HepG2 (cell line): ENCODE measurements at regions not wholly inside any gene's neighbourhood (a gene's known extent, or its start where the extent isn't known, plus 50 kb on each side); places are given as distances from the start of the nearest gene placed in this dataset.
A peak's percentile ranks its signal among the peaks of the same experiment; 100 is the strongest.

Experiments
- ATAD3A ChIP-seq: sonication (generic); formaldehyde crosslinking; IDR thresholded peaks from 2 replicates; pipeline ENCODE4 v1.4.0; 2020; ENCODE audit warnings: missing genetic modification reagents
- CCDC6 ChIP-seq: sonication (generic); formaldehyde crosslinking; IDR thresholded peaks from 2 replicates; pipeline ENCODE4 v1.8.1; 2022; ENCODE audit warnings: mild to moderate bottlenecking, missing genetic modification reagents, moderate library complexity
- FOSL2 ChIP-seq: sonication (generic); formaldehyde crosslinking; IDR thresholded peaks from 2 replicates; pipeline ENCODE4 v1.4.0; 2020; ENCODE audit warnings: missing genetic modification reagents
- GLI4 ChIP-seq: sonication (generic); formaldehyde crosslinking; IDR thresholded peaks from 2 replicates; pipeline ENCODE4 v1.5.1; 2020; ENCODE audit warnings: missing genetic modification reagents, mild to moderate bottlenecking, moderate library complexity, borderline replicate concordance
- JUND ChIP-seq: sonication (generic); formaldehyde crosslinking; IDR thresholded peaks from 2 replicates; pipeline ENCODE4 v1.8.0; 2022; ENCODE audit warnings: mild to moderate bottlenecking, missing genetic modification reagents
- NFKBIZ ChIP-seq: IDR thresholded peaks from 2 replicates; pipeline ENCODE4 v1.6.1; 2018; ENCODE audit warnings: missing genetic modification reagents, missing compliant biosample characterization
- SRSF4 ChIP-seq: fragments of 200-400 bp; formaldehyde crosslinking; IDR thresholded peaks from one replicate; pipeline ENCODE4 v1.6.1; 2018; ENCODE audit warnings: mild to moderate bottlenecking, low read depth, low read length, moderate library complexity; ENCODE audit not compliant: poor library complexity, severe bottlenecking
- STAT5B ChIP-seq: sonication (generic); formaldehyde crosslinking; IDR thresholded peaks from 2 replicates; pipeline ENCODE4 v1.4.0; 2020; ENCODE audit warnings: missing genetic modification reagents
- ZBTB21 ChIP-seq: sonication (generic); formaldehyde crosslinking; IDR thresholded peaks from 2 replicates; pipeline ENCODE4 v1.4.0; 2020; ENCODE audit warnings: missing genetic modification reagents
- ZFYVE20 ChIP-seq: sonication (generic); formaldehyde crosslinking; IDR thresholded peaks from 2 replicates; pipeline ENCODE4 v1.8.0; 2023; ENCODE audit warnings: low read depth, mild to moderate bottlenecking, moderate library complexity, missing genetic modification reagents, borderline replicate concordance
- ZNF607 ChIP-seq: sonication (generic); formaldehyde crosslinking; IDR thresholded peaks from 2 replicates; pipeline ENCODE4 v1.5.1; 2020; ENCODE audit warnings: missing genetic modification reagents, mild to moderate bottlenecking, borderline replicate concordance
- ZNF773 ChIP-seq: sonication (generic); formaldehyde crosslinking; IDR thresholded peaks from 2 replicates; pipeline ENCODE4 v1.4.0; 2020; ENCODE audit warnings: missing genetic modification reagents, borderline replicate concordance
- ZNF792 ChIP-seq: IDR thresholded peaks from 2 replicates; pipeline ENCODE4 v1.6.1; 2016
- TF ChIP-seq, protein P1 (sequence below): sonication (generic); formaldehyde crosslinking; IDR thresholded peaks from 2 replicates; pipeline ENCODE4 v1.4.0; 2020; ENCODE audit warnings: low read depth, mild to moderate bottlenecking, missing genetic modification reagents
- TF ChIP-seq, protein P2 (sequence below): sonication (generic); formaldehyde crosslinking; conservative IDR thresholded peaks from 2 replicates; pipeline ENCODE4 v1.4.0; 2020; ENCODE audit warnings: missing genetic modification reagents
- TF ChIP-seq, protein P3 (sequence below): sonication (generic); formaldehyde crosslinking; conservative IDR thresholded peaks from 2 replicates; pipeline ENCODE4 v1.8.0; 2022; ENCODE audit warnings: mild to moderate bottlenecking, moderate library complexity, missing genetic modification reagents
- TF ChIP-seq, protein P4 (sequence below): sonication (generic); formaldehyde crosslinking; conservative IDR thresholded peaks from 2 replicates; pipeline ENCODE4 v1.8.0; 2022; ENCODE audit warnings: missing genetic modification reagents
- TF ChIP-seq, protein P5 (sequence below): sonication (generic); formaldehyde crosslinking; IDR thresholded peaks from 2 replicates; pipeline ENCODE4 v1.5.1; 2020; ENCODE audit warnings: missing genetic modification reagents, mild to moderate bottlenecking, borderline replicate concordance
- TF ChIP-seq, protein P6 (sequence below): IDR thresholded peaks from 2 replicates; pipeline ENCODE4 v1.6.1; 2016

DNA sequence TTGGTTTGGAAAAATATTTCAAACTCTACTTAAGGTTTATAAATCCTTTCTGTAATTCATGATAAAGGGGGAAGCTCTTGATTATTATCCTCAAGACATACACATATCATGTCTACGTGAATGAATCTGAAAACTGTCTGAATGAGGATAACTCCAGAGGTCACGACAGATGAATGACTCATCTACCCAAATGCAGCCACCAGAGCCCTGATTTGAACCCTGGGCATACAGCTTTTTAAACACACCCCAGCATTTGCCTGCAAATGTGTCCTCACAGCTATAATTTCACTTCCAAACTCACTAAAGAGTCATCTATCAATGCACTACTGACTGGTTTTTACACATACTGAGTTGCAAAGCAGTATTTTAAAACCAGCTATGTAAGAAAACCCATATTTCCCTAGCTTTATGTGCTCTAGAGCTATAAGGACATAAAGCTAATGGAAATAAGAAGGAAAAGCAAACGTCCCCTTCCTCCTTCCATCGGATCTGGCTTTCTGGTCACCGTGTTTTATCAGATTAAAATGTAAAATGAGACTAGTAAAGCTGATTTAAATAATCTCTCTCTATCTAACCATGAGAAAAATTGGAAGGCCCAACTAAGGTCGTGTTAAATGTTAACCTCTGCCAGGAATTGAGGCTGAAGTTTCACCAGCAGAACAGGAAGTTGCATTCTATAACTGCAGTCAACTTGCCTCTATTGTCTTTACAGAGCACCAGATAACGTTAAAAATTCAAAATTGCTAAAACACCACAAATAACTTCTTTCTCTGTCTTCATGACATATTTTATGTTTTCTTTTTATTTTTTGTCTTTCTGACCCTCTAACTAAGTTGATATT is 63.1 kb upstream of the SPP1 start (continued):
- TF ChIP-seq, protein P1, sequence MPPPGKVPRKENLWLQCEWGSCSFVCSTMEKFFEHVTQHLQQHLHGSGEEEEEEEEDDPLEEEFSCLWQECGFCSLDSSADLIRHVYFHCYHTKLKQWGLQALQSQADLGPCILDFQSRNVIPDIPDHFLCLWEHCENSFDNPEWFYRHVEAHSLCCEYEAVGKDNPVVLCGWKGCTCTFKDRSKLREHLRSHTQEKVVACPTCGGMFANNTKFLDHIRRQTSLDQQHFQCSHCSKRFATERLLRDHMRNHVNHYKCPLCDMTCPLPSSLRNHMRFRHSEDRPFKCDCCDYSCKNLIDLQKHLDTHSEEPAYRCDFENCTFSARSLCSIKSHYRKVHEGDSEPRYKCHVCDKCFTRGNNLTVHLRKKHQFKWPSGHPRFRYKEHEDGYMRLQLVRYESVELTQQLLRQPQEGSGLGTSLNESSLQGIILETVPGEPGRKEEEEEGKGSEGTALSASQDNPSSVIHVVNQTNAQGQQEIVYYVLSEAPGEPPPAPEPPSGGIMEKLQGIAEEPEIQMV (CRISPR knock-in tag) = no peak
- TF ChIP-seq SRSF4 = no peak
- no peak for TF ChIP-seq GLI4 (CRISPR knock-in tag)
- TF ChIP-seq, protein P2, sequence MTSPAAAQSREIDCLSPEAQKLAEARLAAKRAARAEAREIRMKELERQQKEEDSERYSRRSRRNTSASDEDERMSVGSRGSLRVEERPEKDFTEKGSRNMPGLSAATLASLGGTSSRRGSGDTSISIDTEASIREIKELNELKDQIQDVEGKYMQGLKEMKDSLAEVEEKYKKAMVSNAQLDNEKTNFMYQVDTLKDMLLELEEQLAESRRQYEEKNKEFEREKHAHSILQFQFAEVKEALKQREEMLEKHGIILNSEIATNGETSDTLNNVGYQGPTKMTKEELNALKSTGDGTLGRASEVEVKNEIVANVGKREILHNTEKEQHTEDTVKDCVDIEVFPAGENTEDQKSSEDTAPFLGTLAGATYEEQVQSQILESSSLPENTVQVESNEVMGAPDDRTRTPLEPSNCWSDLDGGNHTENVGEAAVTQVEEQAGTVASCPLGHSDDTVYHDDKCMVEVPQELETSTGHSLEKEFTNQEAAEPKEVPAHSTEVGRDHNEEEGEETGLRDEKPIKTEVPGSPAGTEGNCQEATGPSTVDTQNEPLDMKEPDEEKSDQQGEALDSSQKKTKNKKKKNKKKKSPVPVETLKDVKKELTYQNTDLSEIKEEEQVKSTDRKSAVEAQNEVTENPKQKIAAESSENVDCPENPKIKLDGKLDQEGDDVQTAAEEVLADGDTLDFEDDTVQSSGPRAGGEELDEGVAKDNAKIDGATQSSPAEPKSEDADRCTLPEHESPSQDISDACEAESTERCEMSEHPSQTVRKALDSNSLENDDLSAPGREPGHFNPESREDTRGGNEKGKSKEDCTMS (CRISPR knock-in tag) = no peak
- no peak for TF ChIP-seq ZNF792 (CRISPR knock-in tag)
- no peak for TF ChIP-seq ATAD3A (CRISPR knock-in tag)
- TF ChIP-seq, protein P3, sequence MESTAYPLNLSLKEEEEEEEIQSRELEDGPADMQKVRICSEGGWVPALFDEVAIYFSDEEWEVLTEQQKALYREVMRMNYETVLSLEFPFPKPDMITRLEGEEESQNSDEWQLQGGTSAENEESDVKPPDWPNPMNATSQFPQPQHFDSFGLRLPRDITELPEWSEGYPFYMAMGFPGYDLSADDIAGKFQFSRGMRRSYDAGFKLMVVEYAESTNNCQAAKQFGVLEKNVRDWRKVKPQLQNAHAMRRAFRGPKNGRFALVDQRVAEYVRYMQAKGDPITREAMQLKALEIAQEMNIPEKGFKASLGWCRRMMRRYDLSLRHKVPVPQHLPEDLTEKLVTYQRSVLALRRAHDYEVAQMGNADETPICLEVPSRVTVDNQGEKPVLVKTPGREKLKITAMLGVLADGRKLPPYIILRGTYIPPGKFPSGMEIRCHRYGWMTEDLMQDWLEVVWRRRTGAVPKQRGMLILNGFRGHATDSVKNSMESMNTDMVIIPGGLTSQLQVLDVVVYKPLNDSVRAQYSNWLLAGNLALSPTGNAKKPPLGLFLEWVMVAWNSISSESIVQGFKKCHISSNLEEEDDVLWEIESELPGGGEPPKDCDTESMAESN (CRISPR knock-in tag) = no peak
- no peak for TF ChIP-seq STAT5B (CRISPR knock-in tag)
- TF ChIP-seq, protein P4, sequence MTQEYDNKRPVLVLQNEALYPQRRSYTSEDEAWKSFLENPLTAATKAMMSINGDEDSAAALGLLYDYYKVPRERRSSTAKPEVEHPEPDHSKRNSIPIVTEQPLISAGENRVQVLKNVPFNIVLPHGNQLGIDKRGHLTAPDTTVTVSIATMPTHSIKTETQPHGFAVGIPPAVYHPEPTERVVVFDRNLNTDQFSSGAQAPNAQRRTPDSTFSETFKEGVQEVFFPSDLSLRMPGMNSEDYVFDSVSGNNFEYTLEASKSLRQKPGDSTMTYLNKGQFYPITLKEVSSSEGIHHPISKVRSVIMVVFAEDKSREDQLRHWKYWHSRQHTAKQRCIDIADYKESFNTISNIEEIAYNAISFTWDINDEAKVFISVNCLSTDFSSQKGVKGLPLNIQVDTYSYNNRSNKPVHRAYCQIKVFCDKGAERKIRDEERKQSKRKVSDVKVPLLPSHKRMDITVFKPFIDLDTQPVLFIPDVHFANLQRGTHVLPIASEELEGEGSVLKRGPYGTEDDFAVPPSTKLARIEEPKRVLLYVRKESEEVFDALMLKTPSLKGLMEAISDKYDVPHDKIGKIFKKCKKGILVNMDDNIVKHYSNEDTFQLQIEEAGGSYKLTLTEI (CRISPR knock-in tag) = no peak
- TF ChIP-seq, protein P5, sequence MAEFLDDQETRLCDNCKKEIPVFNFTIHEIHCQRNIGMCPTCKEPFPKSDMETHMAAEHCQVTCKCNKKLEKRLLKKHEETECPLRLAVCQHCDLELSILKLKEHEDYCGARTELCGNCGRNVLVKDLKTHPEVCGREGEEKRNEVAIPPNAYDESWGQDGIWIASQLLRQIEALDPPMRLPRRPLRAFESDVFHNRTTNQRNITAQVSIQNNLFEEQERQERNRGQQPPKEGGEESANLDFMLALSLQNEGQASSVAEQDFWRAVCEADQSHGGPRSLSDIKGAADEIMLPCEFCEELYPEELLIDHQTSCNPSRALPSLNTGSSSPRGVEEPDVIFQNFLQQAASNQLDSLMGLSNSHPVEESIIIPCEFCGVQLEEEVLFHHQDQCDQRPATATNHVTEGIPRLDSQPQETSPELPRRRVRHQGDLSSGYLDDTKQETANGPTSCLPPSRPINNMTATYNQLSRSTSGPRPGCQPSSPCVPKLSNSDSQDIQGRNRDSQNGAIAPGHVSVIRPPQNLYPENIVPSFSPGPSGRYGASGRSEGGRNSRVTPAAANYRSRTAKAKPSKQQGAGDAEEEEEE (CRISPR knock-in tag) = no peak
- TF ChIP-seq JUND (CRISPR knock-in tag) = peak; percentile 40; the same call in 1 of the 2 replicates
- TF ChIP-seq FOSL2 (CRISPR knock-in tag) = peak; percentile 89
- TF ChIP-seq ZNF607 (CRISPR knock-in tag) = no peak
- TF ChIP-seq ZNF773 (CRISPR knock-in tag) = no peak
- TF ChIP-seq ZFYVE20 (CRISPR knock-in tag) = no peak
- TF ChIP-seq, protein P6, sequence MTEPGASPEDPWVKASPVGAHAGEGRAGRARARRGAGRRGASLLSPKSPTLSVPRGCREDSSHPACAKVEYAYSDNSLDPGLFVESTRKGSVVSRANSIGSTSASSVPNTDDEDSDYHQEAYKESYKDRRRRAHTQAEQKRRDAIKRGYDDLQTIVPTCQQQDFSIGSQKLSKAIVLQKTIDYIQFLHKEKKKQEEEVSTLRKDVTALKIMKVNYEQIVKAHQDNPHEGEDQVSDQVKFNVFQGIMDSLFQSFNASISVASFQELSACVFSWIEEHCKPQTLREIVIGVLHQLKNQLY (CRISPR knock-in tag) = no peak
- TF ChIP-seq CCDC6 (CRISPR knock-in tag) = no peak
- TF ChIP-seq NFKBIZ (CRISPR knock-in tag) = peak; percentile 47; the same call in 1 of the 2 replicates
- no peak for TF ChIP-seq ZBTB21 (CRISPR knock-in tag)
